A673 (cell line): ENCODE measurements at regions not wholly inside any gene's neighbourhood (a gene's known extent, or its start where the extent isn't known, plus 50 kb on each side); places are given as distances from the start of the nearest gene placed in this dataset.

Source experiments
- BruUV-seq: library from RNA; stranded (reverse); fragments of 400-500 nt; replicated peaks from 2 replicates; lab custom pipeline; 2021; lab: Mats Ljungman, UMichigan
- CTCF ChIA-PET: fragments of 300-600 bp; sonication (Branson Sonifier 250); formaldehyde crosslinking; loops from one replicate; lab custom pipeline; 2022; ENCODE audit warnings: antibody characterized with exemption; lab: Charles Lee
- POLR2A ChIA-PET: fragments of 300-600 bp; sonication (Branson Sonifier 250); formaldehyde crosslinking; loops from one replicate; lab custom pipeline; 2022; ENCODE audit warnings: antibody characterized with exemption; ENCODE audit not compliant: low non-redundant PET; lab: Charles Lee
- DNase-seq: peaks from one replicate; pipeline ENCODE4 v3.0.0-alpha.2; 2015; ENCODE audit warnings: low spot score
- H3K27ac ChIP-seq: fragments of 200-600 bp; sonication (generic); 2 replicates; pipeline ENCODE4 v1.5.1; 2016; ENCODE audit warnings: mixed run types, low read depth, mild to moderate bottlenecking, mixed read lengths, antibody characterized with exemption, low read length; ENCODE audit not compliant: poor library complexity, severe bottlenecking
- H3K27me3 ChIP-seq: fragments of 200-600 bp; sonication (generic); replicated peaks from 2 replicates; pipeline ENCODE4 v1.6.1; 2017; ENCODE audit warnings: mixed run types, low read depth, mild to moderate bottlenecking, mixed read lengths, antibody characterized with exemption, low read length; ENCODE audit not compliant: insufficient read depth, poor library complexity
- H3K36me3 ChIP-seq: fragments of 200-600 bp; sonication (generic); 2 replicates; pipeline ENCODE4 v1.6.1; 2016; ENCODE audit warnings: mixed run types, mild to moderate bottlenecking, mixed read lengths, antibody characterized with exemption, low read length; ENCODE audit not compliant: insufficient read depth, poor library complexity, severe bottlenecking
- H3K4me1 ChIP-seq: fragments of 200-600 bp; sonication (generic); 2 replicates; pipeline ENCODE4 v1.6.1; 2017; ENCODE audit warnings: mixed run types, mild to moderate bottlenecking, mixed read lengths, antibody characterized with exemption, low read length; ENCODE audit not compliant: insufficient read depth, poor library complexity, severe bottlenecking
- H3K4me3 ChIP-seq: fragments of 200-600 bp; sonication (generic); 2 replicates; pipeline ENCODE4 v1.5.1; 2016; ENCODE audit warnings: low read depth, mixed run types, mild to moderate bottlenecking, mixed read lengths, low read length; ENCODE audit not compliant: poor library complexity, severe bottlenecking
- H3K9me3 ChIP-seq: fragments of 200-600 bp; sonication (generic); 2 replicates; pipeline ENCODE4 v1.6.1; 2016; ENCODE audit warnings: mixed run types, low read depth, mild to moderate bottlenecking, mixed read lengths, antibody characterized with exemption, low read length; ENCODE audit not compliant: poor library complexity, severe bottlenecking
- CTCF ChIP-seq: fragments of 300-800, 200-600 bp; sonication (generic); conservative IDR thresholded peaks from 2 replicates; pipeline ENCODE4 v1.5.1; 2017; ENCODE audit warnings: low read depth, mild to moderate bottlenecking, antibody characterized with exemption, low read length, moderate library complexity, mixed read lengths
- EZH2 ChIP-seq: fragments of 200-600 bp; sonication (generic); IDR thresholded peaks from 2 replicates; pipeline ENCODE4 v1.6.1; 2017; ENCODE audit warnings: borderline replicate concordance, low read depth, mild to moderate bottlenecking, mixed read lengths, antibody characterized with exemption, low read length; ENCODE audit not compliant: poor library complexity, severe bottlenecking
- intact Hi-C: fragments of 100-400 bp; cut with micrococcal nuclease; formaldehyde crosslinking; loops from one replicate; pipeline ENCODE4 v1.10.0; 2022; ENCODE audit not compliant: unreplicated experiment

GRCh38 chr3:152589644-152590043 lies 245.3 kb upstream of the P2RY1 start:
- H3K36me3 ChIP-seq = no peaks in the 10 kb centered on the region
- BruUV-seq = no TSS peak
- no peaks in the 10 kb centered on the region for H3K27me3 ChIP-seq
- H3K27ac ChIP-seq = no peak overlapping the region
- peaks cover 4% of the 10 kb centered on the region for H3K4me1 ChIP-seq
- intact Hi-C loops = no loop called here
- H3K9me3 ChIP-seq = no peaks in the 10 kb centered on the region
- DNase-seq = no peak
- H3K4me3 ChIP-seq = no peak overlapping the region
- TF ChIP-seq EZH2 = no peak
- no peak for TF ChIP-seq CTCF
- POLR2A ChIA-PET = no interaction called here
- CTCF ChIA-PET = no interaction called here

- peaks cover 12% of the 10 kb centered on the region for H3K4me1 ChIP-seq
- no peak overlapping the region for H3K27ac ChIP-seq
- BruUV-seq = no TSS peak
- H3K9me3 ChIP-seq = no peaks in the 10 kb centered on the region
- POLR2A ChIA-PET = no interaction called here
- no peaks in the 10 kb centered on the region for H3K27me3 ChIP-seq
- DNase-seq = no peak
- intact Hi-C loops = no loop called here
- H3K4me3 ChIP-seq = no peak overlapping the region
- no peak for TF ChIP-seq EZH2
- TF ChIP-seq CTCF = no peak
- CTCF ChIA-PET = no interaction called here
- H3K36me3 ChIP-seq = no peaks in the 10 kb centered on the region
Measured at GRCh38 chr3:152591515-152591914, 243.4 kb upstream of the P2RY1 start.

GRCh38 chr3:152593242-152593641 lies 241.7 kb upstream of the P2RY1 start:
- H3K27me3 ChIP-seq = no peaks in the 10 kb centered on the region
- TF ChIP-seq EZH2 (no peak), CTCF (no peak)
- intact Hi-C loops = no loop called here
- no peaks in the 10 kb centered on the region for H3K9me3 ChIP-seq
- peaks cover 15% of the 10 kb centered on the region for H3K4me1 ChIP-seq
- CTCF ChIA-PET = no interaction called here
- BruUV-seq = no TSS peak
- no peak overlapping the region for H3K4me3 ChIP-seq
- POLR2A ChIA-PET = no interaction called here
- no peak for DNase-seq
- H3K27ac ChIP-seq = no peak overlapping the region
- no peaks in the 10 kb centered on the region for H3K36me3 ChIP-seq
